ENCODE measurements at regions not wholly inside any gene's neighbourhood (a gene's known extent, or its start where the extent isn't known, plus 50 kb on each side); places are given as distances from the start of the nearest gene placed in this dataset.

DNA sequence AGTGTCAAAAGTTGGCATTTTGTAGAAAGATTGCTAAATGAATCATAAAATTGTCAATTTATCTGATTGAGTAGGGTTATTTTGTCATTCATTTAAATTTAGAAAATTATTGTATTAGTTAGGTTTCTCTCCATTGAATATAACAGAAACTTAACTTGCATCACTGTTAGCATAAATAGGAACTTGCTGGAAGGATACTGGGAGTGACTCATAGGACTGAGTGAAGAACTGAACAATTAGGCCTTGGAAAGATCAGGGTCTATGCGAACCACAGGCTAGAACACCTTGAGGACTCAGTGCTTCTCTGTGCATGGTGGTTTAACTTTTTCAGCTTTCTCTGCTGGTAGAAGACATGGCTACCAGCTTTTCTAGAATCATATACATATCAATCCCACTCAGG is 67.7 kb upstream of the IFNGR1 start:
- intact Hi-C loops (cut with micrococcal nuclease; ENCODE audit: unreplicated experiment): no loop called here
- Histone ChIP-seq H3F3A (ENCODE audit: insufficient read depth, low read depth) (peaks cover 9% of the 10 kb centered on the region; the same call in 1 of the 2 replicates), H3K27ac (no peak overlapping the region), H3K4me1 (replicated peaks; ENCODE audit: insufficient read depth) (peaks cover 15% of the 10 kb centered on the region), H3K9me3 (ENCODE audit: insufficient read depth, low read depth) (no peaks in the 10 kb centered on the region), H3K36me3 (ENCODE audit: low read depth) (no peaks in the 10 kb centered on the region), H3K27me3 (ENCODE audit: insufficient read depth, low read depth) (no peaks in the 10 kb centered on the region), H3K9me2 (ENCODE audit: insufficient read depth) (no peaks in the 10 kb centered on the region), H2AFZ (no peak overlapping the region), H3K4me3 (no peak overlapping the region), H3K4me2 (no peak overlapping the region), H3K79me2 (ENCODE audit: low read depth) (no peaks in the 10 kb centered on the region), H4K20me1 (ENCODE audit: insufficient read depth) (no peaks in the 10 kb centered on the region)
- no peak for DNase-seq
- CTCF ChIA-PET: no interaction called here
- TF ChIP-seq EZH2 (IDR thresholded peaks at IDR 0.05; ENCODE audit: low read depth): no peak
- TF ChIP-seq, protein P1, sequence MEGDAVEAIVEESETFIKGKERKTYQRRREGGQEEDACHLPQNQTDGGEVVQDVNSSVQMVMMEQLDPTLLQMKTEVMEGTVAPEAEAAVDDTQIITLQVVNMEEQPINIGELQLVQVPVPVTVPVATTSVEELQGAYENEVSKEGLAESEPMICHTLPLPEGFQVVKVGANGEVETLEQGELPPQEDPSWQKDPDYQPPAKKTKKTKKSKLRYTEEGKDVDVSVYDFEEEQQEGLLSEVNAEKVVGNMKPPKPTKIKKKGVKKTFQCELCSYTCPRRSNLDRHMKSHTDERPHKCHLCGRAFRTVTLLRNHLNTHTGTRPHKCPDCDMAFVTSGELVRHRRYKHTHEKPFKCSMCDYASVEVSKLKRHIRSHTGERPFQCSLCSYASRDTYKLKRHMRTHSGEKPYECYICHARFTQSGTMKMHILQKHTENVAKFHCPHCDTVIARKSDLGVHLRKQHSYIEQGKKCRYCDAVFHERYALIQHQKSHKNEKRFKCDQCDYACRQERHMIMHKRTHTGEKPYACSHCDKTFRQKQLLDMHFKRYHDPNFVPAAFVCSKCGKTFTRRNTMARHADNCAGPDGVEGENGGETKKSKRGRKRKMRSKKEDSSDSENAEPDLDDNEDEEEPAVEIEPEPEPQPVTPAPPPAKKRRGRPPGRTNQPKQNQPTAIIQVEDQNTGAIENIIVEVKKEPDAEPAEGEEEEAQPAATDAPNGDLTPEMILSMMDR (conservative IDR thresholded peaks at IDR 0.05): no peak
- no TSS peak for BruUV-seq (replicated peaks)
- POLR2A ChIA-PET (ENCODE audit: unreplicated experiment): no interaction called here

DNA sequence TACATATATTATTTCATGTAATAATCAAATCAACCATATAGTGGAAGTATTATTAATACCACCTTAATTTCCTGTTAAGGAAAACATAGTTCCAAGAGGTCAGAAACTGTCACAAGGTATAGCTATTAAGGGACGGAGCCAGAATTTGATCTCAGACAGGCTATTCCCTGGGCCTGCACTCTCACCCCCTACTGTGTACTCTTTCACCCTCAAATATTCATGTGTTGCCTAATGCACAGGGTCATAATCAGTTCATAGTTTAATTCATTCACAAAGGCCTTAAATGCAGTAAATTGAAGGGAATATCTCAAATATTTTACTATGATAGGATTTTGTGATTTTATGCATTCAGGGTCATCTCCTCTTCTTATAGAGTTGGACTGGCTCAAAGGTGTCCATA is 67.2 kb upstream of the IFNGR1 start:
- H3K27ac ChIP-seq: no peak overlapping the region
- no peaks in the 10 kb centered on the region for H3K9me2 ChIP-seq (ENCODE audit: insufficient read depth)
- CTCF ChIA-PET: no interaction called here
- TF ChIP-seq, protein P1 (conservative IDR thresholded peaks at IDR 0.05): no peak
- no peak for TF ChIP-seq EZH2 (IDR thresholded peaks at IDR 0.05; ENCODE audit: low read depth)
- H3K9me3 ChIP-seq (ENCODE audit: insufficient read depth, low read depth): no peaks in the 10 kb centered on the region
- no TSS peak for BruUV-seq (replicated peaks)
- POLR2A ChIA-PET (ENCODE audit: unreplicated experiment): no interaction called here
- no peaks in the 10 kb centered on the region for H4K20me1 ChIP-seq (ENCODE audit: insufficient read depth)
- H3K27me3 ChIP-seq (ENCODE audit: insufficient read depth, low read depth): no peaks in the 10 kb centered on the region
- no peak overlapping the region for H2AFZ ChIP-seq
- no peaks in the 10 kb centered on the region for H3K79me2 ChIP-seq (ENCODE audit: low read depth)
- H3K4me1 ChIP-seq (replicated peaks; ENCODE audit: insufficient read depth): peaks cover 15% of the 10 kb centered on the region
- intact Hi-C loops (cut with micrococcal nuclease; ENCODE audit: unreplicated experiment): no loop called here
- H3K4me2 ChIP-seq: no peak overlapping the region
- no peaks in the 10 kb centered on the region for H3K36me3 ChIP-seq (ENCODE audit: low read depth)
- H3K4me3 ChIP-seq: no peak overlapping the region
- no peak for DNase-seq
- peaks cover 9% of the 10 kb centered on the region; the same call in 1 of the 2 replicates for H3F3A ChIP-seq (ENCODE audit: insufficient read depth, low read depth)

DNA sequence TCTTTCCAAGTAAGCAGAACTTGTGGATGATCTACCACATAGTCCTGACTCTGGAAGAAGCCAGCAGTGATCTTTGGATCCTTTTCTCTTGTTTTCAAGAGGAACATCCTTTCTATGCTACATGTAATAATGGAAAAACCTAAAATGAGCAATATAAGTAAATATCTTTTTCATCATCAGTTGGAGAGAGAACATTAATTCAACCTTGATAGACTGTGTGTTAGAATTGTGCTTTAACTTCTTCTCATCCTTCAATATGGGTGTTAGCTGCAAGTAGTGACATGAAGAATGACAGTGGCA is 65.6 kb upstream of the IFNGR1 start:
- Histone ChIP-seq H3K9me3 (ENCODE audit: insufficient read depth, low read depth) (no peaks in the 10 kb centered on the region), H3K27ac (no peak overlapping the region), H3K4me1 (replicated peaks; ENCODE audit: insufficient read depth) (peaks cover 15% of the 10 kb centered on the region), H4K20me1 (ENCODE audit: insufficient read depth) (no peaks in the 10 kb centered on the region), H3K79me2 (ENCODE audit: low read depth) (no peaks in the 10 kb centered on the region), H2AFZ (no peak overlapping the region), H3F3A (ENCODE audit: insufficient read depth, low read depth) (peaks cover 9% of the 10 kb centered on the region; the same call in 1 of the 2 replicates), H3K36me3 (ENCODE audit: low read depth) (no peaks in the 10 kb centered on the region), H3K9me2 (ENCODE audit: insufficient read depth) (no peaks in the 10 kb centered on the region), H3K27me3 (ENCODE audit: insufficient read depth, low read depth) (no peaks in the 10 kb centered on the region), H3K4me2 (no peak overlapping the region), H3K4me3 (no peak overlapping the region)
- CTCF ChIA-PET: no interaction called here
- intact Hi-C loops (cut with micrococcal nuclease; ENCODE audit: unreplicated experiment): no loop called here
- TF ChIP-seq EZH2 (IDR thresholded peaks at IDR 0.05; ENCODE audit: low read depth): no peak
- TF ChIP-seq, protein P1 (conservative IDR thresholded peaks at IDR 0.05): no peak
- POLR2A ChIA-PET (ENCODE audit: unreplicated experiment): no interaction called here
- BruUV-seq (replicated peaks): no TSS peak
- no peak for DNase-seq
